IPS-18a (cell line): ENCODE measurements at regions not wholly inside any gene's neighbourhood (a gene's known extent, or its start where the extent isn't known, plus 50 kb on each side); places are given as distances from the start of the nearest gene placed in this dataset.
"Not testable (repeated sequence)": the region's sequence is repeated elsewhere in the genome, so short reads cannot be mapped to it uniquely, and the experiment has no call there.

Experiments used
- H3K27ac ChIP-seq: one replicate; pipeline ENCODE4 v1.5.1; 2013; ENCODE audit warnings: low read length
- H3K27me3 ChIP-seq: one replicate; pipeline ENCODE4 v1.6.1; 2013; ENCODE audit warnings: mild to moderate bottlenecking, low read length; ENCODE audit not compliant: control insufficient read depth, insufficient read depth
- H3K36me3 ChIP-seq: one replicate; pipeline ENCODE4 v1.6.1; 2013; ENCODE audit warnings: low read depth, low read length; ENCODE audit not compliant: control insufficient read depth
- H3K4me1 ChIP-seq: one replicate; pipeline ENCODE4 v1.6.1; 2013; ENCODE audit warnings: low read depth, low read length; ENCODE audit not compliant: control insufficient read depth
- H3K4me3 ChIP-seq: one replicate; pipeline ENCODE4 v1.5.1; 2013; ENCODE audit warnings: low read length
- H3K9ac ChIP-seq: one replicate; pipeline ENCODE4 v1.6.1; 2013; ENCODE audit warnings: mild to moderate bottlenecking, low read length, moderate library complexity
- H3K9me3 ChIP-seq: one replicate; pipeline ENCODE4 v1.6.1; 2013; ENCODE audit warnings: low read depth, low read length; ENCODE audit not compliant: control insufficient read depth

GRCh38 chrX:77003530-77003929, 443.7 kb upstream of the FGF16 start:
- no peak overlapping the region for H3K4me3 ChIP-seq
- H3K9ac ChIP-seq: no peak overlapping the region
- no peaks in the 10 kb centered on the region for H3K4me1 ChIP-seq
- H3K9me3 ChIP-seq: peaks cover 7% of the 10 kb centered on the region
- H3K27ac ChIP-seq: no peak overlapping the region
- no peaks in the 10 kb centered on the region for H3K36me3 ChIP-seq
- H3K27me3 ChIP-seq: no peaks in the 10 kb centered on the region

- Histone ChIP-seq H3K9me3 (peaks cover 3% of the 10 kb centered on the region), H3K4me3 (no peak overlapping the region), H3K4me1 (no peaks in the 10 kb centered on the region)
Measured at GRCh38 chrX:77003956-77004355, 443.2 kb upstream of the FGF16 start.

GRCh38 chrX:77009691-77010090, 437.5 kb upstream of the FGF16 start:
- Histone ChIP-seq H3K4me1 (peaks cover 15% of the 10 kb centered on the region), H3K27me3 (no peaks in the 10 kb centered on the region), H3K9me3 (peaks cover 6% of the 10 kb centered on the region), H3K9ac (no peak overlapping the region), H3K4me3 (no peak overlapping the region), H3K27ac (no peak overlapping the region), H3K36me3 (no peaks in the 10 kb centered on the region)

More at GRCh38 chrX:77003956-77004355, 443.2 kb upstream of the FGF16 start:
- no peaks in the 10 kb centered on the region for H3K27me3 ChIP-seq
- H3K27ac ChIP-seq: no peak overlapping the region
- H3K9ac ChIP-seq: no peak overlapping the region
- no peaks in the 10 kb centered on the region for H3K36me3 ChIP-seq

GRCh38 chrX:77014377-77015372, 432.5 kb upstream of the FGF16 start:
- no peaks in the 10 kb centered on the region for H3K36me3 ChIP-seq
- no peaks in the 10 kb centered on the region for H3K27me3 ChIP-seq
- H3K27ac ChIP-seq: peak overlapping the region; percentile 69
- peaks cover 14% of the 10 kb centered on the region for H3K9me3 ChIP-seq
- H3K9ac ChIP-seq: peak overlapping the region; percentile 34
- H3K4me1 ChIP-seq: peaks cover 20% of the 10 kb centered on the region
- H3K4me3 ChIP-seq: peak overlapping the region; percentile 51

GRCh38 chrX:77017093-77017492, 430.1 kb upstream of the FGF16 start:
- H3K4me3 ChIP-seq: no peak overlapping the region
- H3K4me1 ChIP-seq: peaks cover 20% of the 10 kb centered on the region
- no peaks in the 10 kb centered on the region for H3K27me3 ChIP-seq
- no peaks in the 10 kb centered on the region for H3K36me3 ChIP-seq
- H3K9me3 ChIP-seq: peaks cover 11% of the 10 kb centered on the region
- no peak overlapping the region for H3K9ac ChIP-seq
- no peak overlapping the region for H3K27ac ChIP-seq

GRCh38 chrX:77046180-77046810, 400.9 kb upstream of the FGF16 start:
- not testable (repeated sequence) for H3K27ac ChIP-seq, H3K27me3 ChIP-seq, H3K36me3 ChIP-seq, H3K4me1 ChIP-seq, H3K9me3 ChIP-seq
- Histone ChIP-seq H3K9ac (peak overlapping the region; percentile 3), H3K4me3 (peak overlapping the region; percentile 40)

GRCh38 chrX:77060572-77060971, 386.6 kb upstream of the FGF16 start:
- no peaks in the 10 kb centered on the region for H3K27me3 ChIP-seq
- no peak overlapping the region for H3K27ac ChIP-seq
- H3K9ac ChIP-seq: no peak overlapping the region
- no peak overlapping the region for H3K4me3 ChIP-seq
- no peaks in the 10 kb centered on the region for H3K36me3 ChIP-seq
- peaks cover 19% of the 10 kb centered on the region for H3K9me3 ChIP-seq
- no peaks in the 10 kb centered on the region for H3K4me1 ChIP-seq

- Histone ChIP-seq H3K9ac (no peak overlapping the region), H3K9me3 (peaks cover 15% of the 10 kb centered on the region), H3K27ac (no peak overlapping the region), H3K4me3 (no peak overlapping the region), H3K27me3 (no peaks in the 10 kb centered on the region), H3K4me1 (no peaks in the 10 kb centered on the region), H3K36me3 (no peaks in the 10 kb centered on the region)
Measured at GRCh38 chrX:77061022-77061421, 386.2 kb upstream of the FGF16 start.

GRCh38 chrX:77061545-77061944, 385.6 kb upstream of the FGF16 start:
- Histone ChIP-seq H3K4me1 (no peaks in the 10 kb centered on the region), H3K36me3 (no peaks in the 10 kb centered on the region), H3K27ac (no peak overlapping the region), H3K4me3 (no peak overlapping the region), H3K9ac (no peak overlapping the region), H3K9me3 (peaks cover 10% of the 10 kb centered on the region), H3K27me3 (no peaks in the 10 kb centered on the region)

- Histone ChIP-seq H3K9ac (no peak overlapping the region), H3K9me3 (peaks cover 12% of the 10 kb centered on the region), H3K4me3 (no peak overlapping the region), H3K36me3 (no peaks in the 10 kb centered on the region), H3K27me3 (no peaks in the 10 kb centered on the region), H3K4me1 (no peaks in the 10 kb centered on the region), H3K27ac (no peak overlapping the region)
Measured at GRCh38 chrX:77065896-77066295, 381.3 kb upstream of the FGF16 start.

- no peak overlapping the region for H3K4me3 ChIP-seq
- H3K27me3 ChIP-seq: no peaks in the 10 kb centered on the region
- no peak overlapping the region for H3K27ac ChIP-seq
- no peak overlapping the region for H3K9ac ChIP-seq
- no peaks in the 10 kb centered on the region for H3K4me1 ChIP-seq
- H3K9me3 ChIP-seq: peaks cover 12% of the 10 kb centered on the region
- no peaks in the 10 kb centered on the region for H3K36me3 ChIP-seq
Measured at GRCh38 chrX:77070202-77070918, 376.8 kb upstream of the FGF16 start.
